ENCODE measurements at regions not wholly inside any gene's neighbourhood (a gene's known extent, or its start where the extent isn't known, plus 50 kb on each side); places are given as distances from the start of the nearest gene placed in this dataset.

- H3K4me3 ChIP-seq (ENCODE audit: low read depth in 2 of 2, low read length in 1 of 2): no peak overlapping the region
- no peak overlapping the region for H3K27ac ChIP-seq (ENCODE audit: low read depth in 2 of 2, low read length in 1 of 2)
- no peak for DNase-seq
- ChIA-PET CTCF (interaction anchor here (1.6 kb wide), 1 partner anchor 31 kb away, joined by 6 read pairs; no protein-coding TSS in a partner anchor), POLR2A (no interaction called here)
- no peaks in the 10 kb centered on the region for H3K27me3 ChIP-seq (ENCODE audit: insufficient read depth)
- no peaks in the 10 kb centered on the region for H3K4me1 ChIP-seq (ENCODE audit: control insufficient read depth in 1 of 2, insufficient read depth in 2 of 2, low read depth in 1 of 2, low read length in 1 of 2)
- no peak overlapping the region for H3K4me2 ChIP-seq
- H2AFZ ChIP-seq (ENCODE audit: low read depth): no peak overlapping the region
- H3K9ac ChIP-seq: no peak overlapping the region
- H3K9me3 ChIP-seq: no peaks in the 10 kb centered on the region
- no peak for TF ChIP-seq TCF12 (IDR thresholded peaks at IDR 0.05)
- TF ChIP-seq YY1 (IDR thresholded peaks at IDR 0.05; ENCODE audit: low read depth): no peak
- no peak for TF ChIP-seq EP300 (IDR thresholded peaks at IDR 0.05; ENCODE audit: borderline replicate concordance in 1 of 2, low read depth in 1 of 2, low read length in 1 of 2)
- TF ChIP-seq ELF1 (IDR thresholded peaks at IDR 0.05): no peak
- no peak for TF ChIP-seq FOXM1 (IDR thresholded peaks at IDR 0.05; ENCODE audit: low read depth)
- no peak for TF ChIP-seq RXRA (IDR thresholded peaks at IDR 0.05; ENCODE audit: borderline replicate concordance, low read depth)
- no peak for TF ChIP-seq RCOR1 (IDR thresholded peaks at IDR 0.05; ENCODE audit: low read length)
- no peak for TF ChIP-seq RFX5 (IDR thresholded peaks at IDR 0.05; ENCODE audit: low read length)
- no peak for TF ChIP-seq RAD21 (IDR thresholded peaks at IDR 0.05; ENCODE audit: low read length)
- TF ChIP-seq USF1 (IDR thresholded peaks at IDR 0.05; ENCODE audit: borderline replicate concordance, low read depth): no peak
- TF ChIP-seq FOSL2 (IDR thresholded peaks at IDR 0.05; ENCODE audit: borderline replicate concordance, low read depth): no peak
- TF ChIP-seq MXI1 (IDR thresholded peaks at IDR 0.05; ENCODE audit: low read depth, low read length): no peak
- TF ChIP-seq GATA2 (CRISPR knock-in tag; IDR thresholded peaks at IDR 0.05): no peak
- no peaks in the 10 kb centered on the region for H3K79me2 ChIP-seq (ENCODE audit: insufficient read depth)
- H3K36me3 ChIP-seq (replicated peaks in 1 of 2; ENCODE audit: control insufficient read depth in 1 of 2, insufficient read depth in 2 of 2, low read length in 1 of 2): no peaks in the 10 kb centered on the region
- H4K20me1 ChIP-seq (ENCODE audit: insufficient read depth): no peaks in the 10 kb centered on the region
- no peaks in the 10 kb centered on the region for H3F3A ChIP-seq (replicated peaks; ENCODE audit: insufficient read depth)
- no peaks in the 10 kb centered on the region for H3K9me2 ChIP-seq
- 50% methylated on average over 2 of the region's 2 CpGs for WGBS (ENCODE audit: low lambda C conversion rate)
These were observed 227.7 kb upstream of the SNX2 start for GRCh38 chr5:122547219-122547618.

- ChIA-PET POLR2A (no interaction called here), CTCF (no interaction called here)
- Histone ChIP-seq H3K9ac (no peak overlapping the region), H3K79me2 (ENCODE audit: insufficient read depth) (no peaks in the 10 kb centered on the region), H3K9me2 (no peaks in the 10 kb centered on the region), H3K4me3 (ENCODE audit: low read depth in 2 of 2, low read length in 1 of 2) (no peak overlapping the region), H3K27me3 (ENCODE audit: insufficient read depth) (no peaks in the 10 kb centered on the region), H3K36me3 (replicated peaks in 1 of 2; ENCODE audit: control insufficient read depth in 1 of 2, insufficient read depth in 2 of 2, low read length in 1 of 2) (no peaks in the 10 kb centered on the region), H2AFZ (ENCODE audit: low read depth) (no peak overlapping the region), H3F3A (replicated peaks; ENCODE audit: insufficient read depth) (no peaks in the 10 kb centered on the region), H4K20me1 (ENCODE audit: insufficient read depth) (no peaks in the 10 kb centered on the region), H3K4me2 (no peak overlapping the region), H3K4me1 (ENCODE audit: control insufficient read depth in 1 of 2, insufficient read depth in 2 of 2, low read depth in 1 of 2, low read length in 1 of 2) (no peaks in the 10 kb centered on the region), H3K9me3 (no peaks in the 10 kb centered on the region), H3K27ac (ENCODE audit: low read depth in 2 of 2, low read length in 1 of 2) (no peak overlapping the region)
- no peak for TF ChIP-seq POLR2AphosphoS5 (IDR thresholded peaks at IDR 0.05; ENCODE audit: low read depth, low read length)
- no peak for TF ChIP-seq EP300 (IDR thresholded peaks at IDR 0.05; ENCODE audit: borderline replicate concordance in 1 of 2, low read depth in 1 of 2, low read length in 1 of 2)
- TF ChIP-seq RCOR1 (IDR thresholded peaks at IDR 0.05; ENCODE audit: low read length): no peak
- TF ChIP-seq EZH2phosphoT487 (IDR thresholded peaks at IDR 0.05; ENCODE audit: borderline replicate concordance, low read depth): no peak
- TF ChIP-seq REST (IDR thresholded peaks at IDR 0.05; ENCODE audit: low read depth, low read length): no peak
- TF ChIP-seq RFX5 (IDR thresholded peaks at IDR 0.05; ENCODE audit: low read length): no peak
- no peak for TF ChIP-seq FOSL2 (IDR thresholded peaks at IDR 0.05; ENCODE audit: borderline replicate concordance, low read depth)
- no peak for TF ChIP-seq TCF12 (IDR thresholded peaks at IDR 0.05)
- TF ChIP-seq YY1 (IDR thresholded peaks at IDR 0.05; ENCODE audit: low read depth): no peak
- TF ChIP-seq USF2 (IDR thresholded peaks at IDR 0.05; ENCODE audit: borderline replicate concordance, low read depth, low read length): no peak
- no peak for TF ChIP-seq ZBTB33 (IDR thresholded peaks at IDR 0.05; ENCODE audit: borderline replicate concordance, low read depth)
- TF ChIP-seq CTCF (IDR thresholded peaks at IDR 0.05): no peak
- TF ChIP-seq MXI1 (IDR thresholded peaks at IDR 0.05; ENCODE audit: low read depth, low read length): no peak
- DNase-seq: no peak
- 51% methylated on average over 4 of the region's 4 CpGs for WGBS (ENCODE audit: low lambda C conversion rate)
These were observed 227.2 kb upstream of the SNX2 start for GRCh38 chr5:122547669-122548068.
